Parathyroid adenoma (tissue), 2 donors: ENCODE measurements at regions not wholly inside any gene's neighbourhood (a gene's known extent, or its start where the extent isn't known, plus 50 kb on each side); places are given as distances from the start of the nearest gene placed in this dataset.

Source experiments
- H2AFZ ChIP-seq: fragments of 300-600 bp; sonication (generic); one replicate; pipeline ENCODE4 v1.7.0; 2017; ENCODE audit warnings: antibody characterized with exemption, mild to moderate bottlenecking
- H3K27ac ChIP-seq: fragments of 300-600 bp; sonication (generic); one replicate; pipeline ENCODE4 v1.7.0; 2017
- H3K27me3 ChIP-seq: fragments of 300-600 bp; sonication (generic); one replicate; pipeline ENCODE4 v1.7.0; 2017; ENCODE audit warnings: low read length; ENCODE audit not compliant: control insufficient read depth, insufficient read depth
- H3K36me3 ChIP-seq: fragments of 300-600 bp; sonication (generic); one replicate; pipeline ENCODE4 v1.7.0; 2017; ENCODE audit warnings: low read length; ENCODE audit not compliant: control insufficient read depth, insufficient read depth
- H3K4me1 ChIP-seq: fragments of 300-600 bp; sonication (generic); one replicate; pipeline ENCODE4 v1.7.0; 2017; ENCODE audit warnings: control low read depth
- H3K4me2 ChIP-seq: fragments of 300-600 bp; sonication (generic); one replicate; pipeline ENCODE4 v1.7.0; 2017; ENCODE audit warnings: low read length
- H3K4me3 ChIP-seq: fragments of 300-600 bp; sonication (generic); one replicate; pipeline ENCODE4 v1.7.0; 2017; ENCODE audit warnings: low read depth, low read length
- H3K79me2 ChIP-seq: fragments of 300-600 bp; sonication (generic); one replicate; pipeline ENCODE4 v1.7.0; 2017; ENCODE audit warnings: control low read depth
- H3K9ac ChIP-seq: fragments of 300-600 bp; sonication (generic); one replicate; pipeline ENCODE4 v1.7.0; 2017; ENCODE audit warnings: mild to moderate bottlenecking
- H3K9me3 ChIP-seq: fragments of 300-600 bp; sonication (generic); one replicate; pipeline ENCODE4 v1.7.0; 2017; ENCODE audit warnings: low read length; ENCODE audit not compliant: control insufficient read depth
- TF ChIP-seq, protein P1 (sequence below): fragments of 300-600 bp; sonication (generic); IDR thresholded peaks from one replicate; pipeline ENCODE4 v1.7.0; 2017; ENCODE audit warnings: antibody characterized with exemption, mild to moderate bottlenecking
- donor health status: primary hyperparathyroidism.

DNA sequence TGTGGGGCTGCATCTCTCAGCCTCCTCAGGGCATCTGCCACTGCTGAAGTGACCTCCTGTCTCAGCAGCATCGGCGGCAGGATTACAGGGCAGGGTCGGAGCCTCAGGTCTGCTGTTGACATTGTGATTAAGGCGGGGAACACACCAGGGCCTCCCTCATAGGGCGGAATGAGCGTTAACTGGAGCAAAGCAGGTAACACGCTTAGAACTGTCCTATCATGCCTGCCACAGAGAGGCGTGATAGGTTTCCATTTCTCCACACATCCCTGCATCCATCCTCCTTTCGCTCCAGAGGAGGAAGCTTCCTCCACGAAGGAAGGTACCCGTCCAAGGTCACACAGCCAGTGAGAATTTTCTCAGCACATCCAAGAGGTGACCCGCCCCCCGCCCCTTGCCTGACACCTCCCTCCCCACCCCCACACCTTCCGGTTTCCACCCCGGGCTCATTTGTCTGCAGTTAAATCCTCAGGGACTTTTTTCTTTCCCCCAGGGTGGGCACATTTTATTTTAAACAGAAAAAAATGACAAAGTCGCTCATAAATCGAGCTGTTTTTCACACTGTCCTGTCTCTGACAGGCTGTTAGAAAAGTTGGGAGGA is 200.8 kb downstream of the TFAP2C start:
- no peaks in the 10 kb centered on the region for H3K4me1 ChIP-seq
- H2AFZ ChIP-seq = no peak overlapping the region
- no peaks in the 10 kb centered on the region for H3K27me3 ChIP-seq
- H3K9me3 ChIP-seq = no peaks in the 10 kb centered on the region
- no peak overlapping the region for H3K9ac ChIP-seq
- H3K36me3 ChIP-seq = no peaks in the 10 kb centered on the region
- no peak overlapping the region for H3K4me2 ChIP-seq
- TF ChIP-seq, protein P1, sequence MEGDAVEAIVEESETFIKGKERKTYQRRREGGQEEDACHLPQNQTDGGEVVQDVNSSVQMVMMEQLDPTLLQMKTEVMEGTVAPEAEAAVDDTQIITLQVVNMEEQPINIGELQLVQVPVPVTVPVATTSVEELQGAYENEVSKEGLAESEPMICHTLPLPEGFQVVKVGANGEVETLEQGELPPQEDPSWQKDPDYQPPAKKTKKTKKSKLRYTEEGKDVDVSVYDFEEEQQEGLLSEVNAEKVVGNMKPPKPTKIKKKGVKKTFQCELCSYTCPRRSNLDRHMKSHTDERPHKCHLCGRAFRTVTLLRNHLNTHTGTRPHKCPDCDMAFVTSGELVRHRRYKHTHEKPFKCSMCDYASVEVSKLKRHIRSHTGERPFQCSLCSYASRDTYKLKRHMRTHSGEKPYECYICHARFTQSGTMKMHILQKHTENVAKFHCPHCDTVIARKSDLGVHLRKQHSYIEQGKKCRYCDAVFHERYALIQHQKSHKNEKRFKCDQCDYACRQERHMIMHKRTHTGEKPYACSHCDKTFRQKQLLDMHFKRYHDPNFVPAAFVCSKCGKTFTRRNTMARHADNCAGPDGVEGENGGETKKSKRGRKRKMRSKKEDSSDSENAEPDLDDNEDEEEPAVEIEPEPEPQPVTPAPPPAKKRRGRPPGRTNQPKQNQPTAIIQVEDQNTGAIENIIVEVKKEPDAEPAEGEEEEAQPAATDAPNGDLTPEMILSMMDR = no peak
- H3K27ac ChIP-seq = no peak overlapping the region
- no peak overlapping the region for H3K4me3 ChIP-seq
- no peaks in the 10 kb centered on the region for H3K79me2 ChIP-seq

DNA sequence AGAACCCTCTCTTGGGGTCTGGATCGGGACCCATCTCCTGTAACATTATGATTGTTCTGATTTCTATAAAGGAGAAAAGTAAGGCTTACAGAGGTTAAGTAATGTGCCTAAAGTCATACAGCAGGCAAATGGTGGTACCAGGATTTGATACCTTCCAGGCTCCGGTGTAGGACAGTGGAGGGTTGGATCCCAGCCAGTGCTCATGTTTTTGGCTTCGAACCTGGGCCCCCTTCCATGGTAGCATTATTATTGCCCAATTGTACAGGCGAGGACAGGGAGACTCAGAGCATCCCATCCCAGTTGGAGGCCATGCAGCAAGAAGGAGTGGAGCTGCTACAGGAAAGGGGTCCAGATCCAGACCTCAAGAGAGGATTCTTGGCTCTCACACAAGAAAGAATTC is 202.7 kb downstream of the TFAP2C start:
- Histone ChIP-seq H2AFZ (no peak overlapping the region), H3K4me1 (no peaks in the 10 kb centered on the region), H3K4me2 (no peak overlapping the region), H3K79me2 (no peaks in the 10 kb centered on the region), H3K27me3 (no peaks in the 10 kb centered on the region), H3K9me3 (no peaks in the 10 kb centered on the region), H3K4me3 (no peak overlapping the region), H3K36me3 (no peaks in the 10 kb centered on the region), H3K27ac (no peak overlapping the region), H3K9ac (no peak overlapping the region)
- TF ChIP-seq, protein P1 = no peak

DNA sequence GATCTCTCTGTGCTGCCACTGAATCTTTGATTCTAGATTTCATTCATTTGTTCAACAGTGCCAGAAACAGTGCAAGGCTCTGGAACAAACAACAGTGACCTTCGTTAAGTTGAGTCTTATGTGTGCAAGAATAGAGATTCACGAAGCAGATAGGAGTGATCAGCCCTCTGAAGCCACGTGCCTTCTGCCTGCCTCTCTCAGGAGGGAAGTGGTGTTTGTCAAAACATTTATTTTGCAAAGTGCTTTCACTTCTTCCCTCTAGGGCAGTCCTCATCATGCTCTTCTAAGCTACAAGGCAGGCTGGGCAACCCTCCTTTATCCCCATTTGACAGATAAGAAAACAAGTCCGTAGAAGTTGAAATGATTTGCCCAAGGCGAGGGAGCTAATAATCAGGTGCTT is 204.3 kb downstream of the TFAP2C start:
- Histone ChIP-seq H3K27me3 (no peaks in the 10 kb centered on the region), H3K9me3 (no peaks in the 10 kb centered on the region), H3K36me3 (no peaks in the 10 kb centered on the region), H3K4me3 (no peak overlapping the region), H3K27ac (no peak overlapping the region), H3K4me1 (no peaks in the 10 kb centered on the region), H2AFZ (no peak overlapping the region), H3K9ac (no peak overlapping the region), H3K79me2 (no peaks in the 10 kb centered on the region), H3K4me2 (no peak overlapping the region)
- TF ChIP-seq, protein P1 = no peak

DNA sequence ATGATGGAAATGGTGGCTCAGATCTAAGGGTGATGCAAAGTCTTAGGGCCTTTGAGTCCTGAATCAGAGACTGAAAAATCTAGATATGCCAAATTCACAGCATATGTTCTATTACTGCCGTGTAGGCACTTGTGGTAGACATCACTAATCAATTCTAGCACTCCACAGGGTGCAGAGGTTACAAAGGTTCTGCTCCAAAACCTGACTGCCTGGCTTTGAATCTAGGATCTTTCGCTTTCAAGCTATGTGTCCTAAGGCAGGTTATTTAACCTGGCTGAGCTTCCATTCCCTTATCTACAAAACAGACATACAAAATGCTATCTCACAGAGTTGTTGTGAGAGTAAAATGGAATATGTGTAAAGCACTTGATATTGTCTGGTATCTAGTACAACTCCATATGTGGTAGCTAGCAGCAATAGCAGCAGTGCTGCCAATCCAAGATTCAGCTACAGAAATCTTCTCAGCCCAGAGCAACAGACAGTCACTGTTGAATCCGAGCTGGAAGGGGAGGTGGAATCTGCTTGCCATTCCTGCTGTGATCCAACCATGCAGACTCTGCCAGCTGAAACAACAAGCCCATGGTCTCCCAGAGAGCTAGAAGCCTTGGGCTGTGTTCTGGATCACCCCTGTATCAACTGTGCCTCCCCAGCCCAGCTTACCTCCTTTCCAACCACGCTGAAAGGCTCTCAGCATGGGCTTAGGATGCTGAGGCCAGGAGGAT is 206.9 kb downstream of the TFAP2C start:
- H3K79me2 ChIP-seq = no peaks in the 10 kb centered on the region
- TF ChIP-seq, protein P1 = no peak
- no peak overlapping the region for H3K4me2 ChIP-seq
- no peak overlapping the region for H2AFZ ChIP-seq
- no peak overlapping the region for H3K27ac ChIP-seq
- H3K4me1 ChIP-seq = no peaks in the 10 kb centered on the region
- H3K4me3 ChIP-seq = no peak overlapping the region
- no peaks in the 10 kb centered on the region for H3K27me3 ChIP-seq
- H3K9ac ChIP-seq = no peak overlapping the region
- no peaks in the 10 kb centered on the region for H3K9me3 ChIP-seq
- no peaks in the 10 kb centered on the region for H3K36me3 ChIP-seq

DNA sequence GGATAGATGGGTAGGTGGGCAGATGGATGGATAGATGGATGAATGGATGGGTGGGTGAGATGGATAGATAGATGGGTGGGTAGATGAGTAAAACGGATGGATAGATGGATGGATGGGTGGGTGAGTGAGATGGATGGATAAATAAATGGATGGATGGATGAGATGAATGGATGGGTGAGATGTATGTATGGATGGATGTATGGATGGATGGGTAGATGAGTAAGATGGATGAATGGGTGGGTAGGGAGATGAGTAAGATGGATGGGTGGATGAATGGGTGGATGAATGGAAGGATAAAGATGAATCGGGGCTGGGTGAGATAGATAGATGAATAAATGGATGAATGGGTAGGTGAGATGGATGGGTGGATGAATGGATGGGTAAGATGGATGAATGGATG is 210.1 kb downstream of the TFAP2C start:
- Histone ChIP-seq H3K27ac (no peak overlapping the region), H3K4me1 (no peaks in the 10 kb centered on the region), H3K27me3 (no peaks in the 10 kb centered on the region), H3K79me2 (no peaks in the 10 kb centered on the region), H2AFZ (no peak overlapping the region), H3K4me3 (no peak overlapping the region), H3K4me2 (no peak overlapping the region), H3K9ac (no peak overlapping the region), H3K36me3 (no peaks in the 10 kb centered on the region), H3K9me3 (no peaks in the 10 kb centered on the region)
- TF ChIP-seq, protein P1 = no peak
